H9 (cell line): ENCODE measurements at regions not wholly inside any gene's neighbourhood (a gene's known extent, or its start where the extent isn't known, plus 50 kb on each side); places are given as distances from the start of the nearest gene placed in this dataset.

Source experiments
- DNase-seq: peaks from one replicate; pipeline ENCODE4 v3.0.0-alpha.2; 2017
- H2AFZ ChIP-seq: one replicate; pipeline ENCODE4 v1.6.1; 2013; ENCODE audit warnings: mild to moderate bottlenecking, low read length, control low read depth, moderate library complexity
- H2AK5ac ChIP-seq: 2 replicates; pipeline ENCODE4 v1.6.1; 2013; ENCODE audit warnings: low read length, control low read depth, mixed read lengths; ENCODE audit not compliant: insufficient read length
- H2BK120ac ChIP-seq: one replicate; pipeline ENCODE4 v1.6.1; 2013; ENCODE audit warnings: low read depth, mild to moderate bottlenecking, low read length, control low read depth, inconsistent platforms; ENCODE audit not compliant: poor library complexity, severe bottlenecking
- H2BK12ac ChIP-seq: 2 replicates; pipeline ENCODE4 v1.6.1; 2013; ENCODE audit warnings: low read length, control low read depth, mixed read lengths, low read depth; ENCODE audit not compliant: insufficient read length
- H2BK15ac ChIP-seq: 2 replicates; pipeline ENCODE4 v1.6.1; 2013; ENCODE audit warnings: low read depth, low read length, control low read depth
- H2BK20ac ChIP-seq: one replicate; pipeline ENCODE4 v1.6.1; 2013; ENCODE audit warnings: low read depth, mild to moderate bottlenecking, low read length, control low read depth, inconsistent platforms; ENCODE audit not compliant: poor library complexity, severe bottlenecking
- H2BK5ac ChIP-seq: 2 replicates; pipeline ENCODE4 v1.6.1; 2013; ENCODE audit warnings: low read length, control low read depth, mixed read lengths; ENCODE audit not compliant: insufficient read length
- H3K14ac ChIP-seq: 2 replicates; pipeline ENCODE4 v1.6.1; 2013; ENCODE audit warnings: low read length, control low read depth; ENCODE audit not compliant: insufficient read depth
- H3K18ac ChIP-seq: 2 replicates; pipeline ENCODE4 v1.6.1; 2013; ENCODE audit warnings: low read depth, mild to moderate bottlenecking, mixed read lengths, low read length, control low read depth; ENCODE audit not compliant: insufficient read length
- H3K23ac ChIP-seq: 2 replicates; pipeline ENCODE4 v1.6.1; 2013; ENCODE audit warnings: low read length, control low read depth, mixed read lengths, low read depth; ENCODE audit not compliant: insufficient read length
- H3K23me2 ChIP-seq: 2 replicates; pipeline ENCODE4 v1.6.1; 2013; ENCODE audit warnings: low read depth, mild to moderate bottlenecking, mixed read lengths, low read length, control low read depth; ENCODE audit not compliant: insufficient read length, poor library complexity, severe bottlenecking
- H3K27ac ChIP-seq: 2 replicates; pipeline ENCODE4 v1.5.1; 2013; ENCODE audit warnings: low read length, control low read depth, mixed read lengths, low read depth; ENCODE audit not compliant: insufficient read length
- H3K27me3 ChIP-seq: 2 replicates; pipeline ENCODE4 v1.6.1; 2013; ENCODE audit warnings: low read length, control low read depth, inconsistent platforms; ENCODE audit not compliant: insufficient read depth
- H3K4ac ChIP-seq: 2 replicates; pipeline ENCODE4 v1.6.1; 2013; ENCODE audit warnings: low read depth, mild to moderate bottlenecking, control low read depth, inconsistent platforms, low read length, moderate library complexity
- H3K4me1 ChIP-seq: 2 replicates; pipeline ENCODE4 v1.6.1; 2013; ENCODE audit warnings: low read length, control low read depth, inconsistent platforms; ENCODE audit not compliant: insufficient read depth
- H3K4me2 ChIP-seq: 2 replicates; pipeline ENCODE4 v1.6.1; 2013; ENCODE audit warnings: low read length, control low read depth, mixed read lengths; ENCODE audit not compliant: insufficient read length, insufficient read depth
- H3K56ac ChIP-seq: 2 replicates; pipeline ENCODE4 v1.6.1; 2013; ENCODE audit warnings: low read depth, mild to moderate bottlenecking, mixed read lengths, low read length, control low read depth; ENCODE audit not compliant: insufficient read length
- H3K79me1 ChIP-seq: 2 replicates; pipeline ENCODE4 v1.6.1; 2013; ENCODE audit warnings: low read depth, mild to moderate bottlenecking, moderate library complexity, low read length, control low read depth, inconsistent platforms; ENCODE audit not compliant: insufficient read depth, poor library complexity, severe bottlenecking
- H3K79me2 ChIP-seq: 2 replicates; pipeline ENCODE4 v1.6.1; 2013; ENCODE audit warnings: low read length, control low read depth, inconsistent platforms; ENCODE audit not compliant: insufficient read depth
- H3K9ac ChIP-seq: 2 replicates; pipeline ENCODE4 v1.6.1; 2013; ENCODE audit warnings: low read length, control low read depth, mixed read lengths; ENCODE audit not compliant: insufficient read length; ENCODE audit errors: extremely low read depth
- H3K9me3 ChIP-seq: one replicate; pipeline ENCODE4 v1.6.1; 2013; ENCODE audit warnings: low read depth, low read length, inconsistent platforms; ENCODE audit not compliant: control insufficient read depth
- H3T11ph ChIP-seq: one replicate; pipeline ENCODE4 v1.6.1; 2013; ENCODE audit warnings: mild to moderate bottlenecking, low read length, control low read depth, inconsistent platforms
- H4K20me1 ChIP-seq: one replicate; pipeline ENCODE4 v1.6.1; 2013; ENCODE audit not compliant: control insufficient read depth, insufficient read length, insufficient read depth
- H4K5ac ChIP-seq: 2 replicates; pipeline ENCODE4 v1.6.1; 2013; ENCODE audit warnings: low read depth, mild to moderate bottlenecking, mixed read lengths, low read length, control low read depth; ENCODE audit not compliant: insufficient read length
- H4K8ac ChIP-seq: replicated peaks from 2 replicates; pipeline ENCODE4 v1.6.1; 2013; ENCODE audit warnings: low read length, control low read depth, mixed read lengths, low read depth; ENCODE audit not compliant: insufficient read length
- H4K91ac ChIP-seq: 2 replicates; pipeline ENCODE4 v1.6.1; 2013; ENCODE audit warnings: low read depth, mild to moderate bottlenecking, moderate library complexity, mixed read lengths, low read length, control low read depth; ENCODE audit not compliant: insufficient read length
- H3K27ac Mint-ChIP-seq, 3 experiments: 2 replicates in 2 of 3; 3 replicates in 1 of 3; pipeline ENCODE4 v1.8.0; 2020 to 2021; ENCODE audit warnings: mixed read lengths in 3 of 3, mild to moderate bottlenecking in 1 of 3, moderate library complexity in 1 of 3
- H3K27me3 Mint-ChIP-seq: 2 replicates; pipeline ENCODE4 v1.8.0; 2021; ENCODE audit warnings: low read depth, mild to moderate bottlenecking, moderate library complexity, mixed read lengths
- H3K36me3 Mint-ChIP-seq, 3 experiments: 2 replicates in 2 of 3; 3 replicates in 1 of 3; pipeline ENCODE4 v1.8.0; 2020 to 2021; ENCODE audit warnings: low read depth in 3 of 3, mixed read lengths in 3 of 3; ENCODE audit not compliant: insufficient read depth in 1 of 3
- H3K4me1 Mint-ChIP-seq, 2 experiments: 2 replicates each; pipeline ENCODE4 v1.8.0; 2020; ENCODE audit warnings: mixed read lengths in 2 of 2
- H3K4me3 Mint-ChIP-seq, 2 experiments: 2 replicates in 1 of 2; 3 replicates in 1 of 2; pipeline ENCODE4 v1.8.0; 2020 to 2021; ENCODE audit warnings: mild to moderate bottlenecking in 2 of 2, mixed read lengths in 2 of 2, moderate library complexity in 1 of 2
- H3K9me3 Mint-ChIP-seq, 2 experiments: 2 replicates in 1 of 2; 3 replicates in 1 of 2; pipeline ENCODE4 v1.8.0; 2020; ENCODE audit warnings: mild to moderate bottlenecking in 2 of 2, mixed read lengths in 2 of 2, moderate library complexity in 1 of 2
- CTCF ChIP-seq: fragments of 200-600 bp; sonication (generic); conservative IDR thresholded peaks from 3 replicates; pipeline ENCODE4 v1.8.0; 2021; ENCODE audit warnings: antibody characterized with exemption, mild to moderate bottlenecking
- WGBS: extraction: QIAGEN DNeasy Blood & Tissue Kit; methylation state at CpG from one replicate; pipeline ENCODE4 v1.1.7; 2013; ENCODE audit warnings: missing lambda C conversion rate, low lambda C conversion rate, mixed read lengths; ENCODE audit not compliant: insufficient read length; ENCODE audit errors: extremely low coverage; 5-methylcytosine and 5-hydroxymethylcytosine counted together

GRCh38 chr2:37459095-37459981, 114.9 kb downstream of the QPCT start:
- no peak overlapping the region; a peak in 1 of 7 replicates for H3K27ac Mint-ChIP-seq
- Histone ChIP-seq H2BK20ac (no peak overlapping the region), H2BK15ac (no peak overlapping the region), H2AK5ac (no peak overlapping the region), H4K91ac (no peak overlapping the region), H3K79me1 (no peaks in the 10 kb centered on the region), H2BK5ac (no peak overlapping the region), H3K9ac (no peak overlapping the region), H3K23me2 (no peaks in the 10 kb centered on the region), H3K4ac (no peak overlapping the region), H2AFZ (no peak overlapping the region), H3K18ac (no peak overlapping the region), H3K27ac (no peak overlapping the region), H3K14ac (no peak overlapping the region), H3K4me2 (no peak overlapping the region), H2BK120ac (no peak overlapping the region), H3T11ph (no peak overlapping the region), H3K79me2 (no peaks in the 10 kb centered on the region), H4K20me1 (no peaks in the 10 kb centered on the region), H4K8ac (no peak overlapping the region), H3K23ac (no peak overlapping the region), H3K56ac (no peak overlapping the region), H3K27me3 (no peaks in the 10 kb centered on the region), H2BK12ac (no peak overlapping the region), H4K5ac (no peak overlapping the region), H3K4me1 (no peaks in the 10 kb centered on the region), H3K9me3 (no peaks in the 10 kb centered on the region)
- peaks cover 2% of the 10 kb centered on the region in 2 experiments; a peak in 1 of 4 replicates for H3K4me1 Mint-ChIP-seq
- H3K4me3 Mint-ChIP-seq = no peak overlapping the region
- no peaks in the 10 kb centered on the region for H3K9me3 Mint-ChIP-seq
- no peaks in the 10 kb centered on the region for H3K27me3 Mint-ChIP-seq
- no peak for TF ChIP-seq CTCF
- H3K36me3 Mint-ChIP-seq = no peaks in the 10 kb centered on the region
- DNase-seq = no peak
- WGBS = no CpG with 5 or more reads among the region's 3 CpGs
